Muscle layer of colon (tissue), 2 donors: ENCODE measurements at regions not wholly inside any gene's neighbourhood (a gene's known extent, or its start where the extent isn't known, plus 50 kb on each side); places are given as distances from the start of the nearest gene placed in this dataset.

Source experiments
- H3K27ac ChIP-seq: one replicate; pipeline ENCODE4 v1.7.0; 2013; ENCODE audit warnings: low read depth, mild to moderate bottlenecking, low read length, moderate library complexity
- H3K27me3 ChIP-seq, 2 donors: one replicate each; pipeline ENCODE4 v1.7.0; 2013; ENCODE audit warnings: low read length in 2 of 2, mild to moderate bottlenecking in 2 of 2; ENCODE audit not compliant: insufficient read depth in 2 of 2, control insufficient read depth in 1 of 2
- H3K36me3 ChIP-seq: one replicate; pipeline ENCODE4 v1.7.0; 2013; ENCODE audit warnings: mild to moderate bottlenecking, low read length; ENCODE audit not compliant: insufficient read depth
- H3K4me1 ChIP-seq: one replicate; pipeline ENCODE4 v1.7.0; 2013; ENCODE audit warnings: mild to moderate bottlenecking, low read length; ENCODE audit not compliant: insufficient read depth
- H3K4me3 ChIP-seq, 2 donors: one replicate each; pipeline ENCODE4 v1.7.0; 2013; ENCODE audit warnings: low read length in 2 of 2, low read depth in 1 of 2, mild to moderate bottlenecking in 1 of 2, moderate library complexity in 1 of 2
- H3K9ac ChIP-seq: one replicate; pipeline ENCODE4 v1.7.0; 2013; ENCODE audit warnings: low read length
- H3K9me3 ChIP-seq: one replicate; pipeline ENCODE4 v1.7.0; 2013; ENCODE audit warnings: mild to moderate bottlenecking, low read length
- donor health status: abdominal sarcoma.
- donor health status: Adenocarcinoma of cecum.

GRCh38 chr3:104696470-104696869, 670.2 kb upstream of the ALCAM start:
- Histone ChIP-seq H3K4me3 (no peak overlapping the region), H3K9ac (no peak overlapping the region), H3K36me3 (no peaks in the 10 kb centered on the region), H3K4me1 (no peaks in the 10 kb centered on the region), H3K9me3 (no peaks in the 10 kb centered on the region), H3K27ac (no peak overlapping the region), H3K27me3 (no peaks in the 10 kb centered on the region)

DNA sequence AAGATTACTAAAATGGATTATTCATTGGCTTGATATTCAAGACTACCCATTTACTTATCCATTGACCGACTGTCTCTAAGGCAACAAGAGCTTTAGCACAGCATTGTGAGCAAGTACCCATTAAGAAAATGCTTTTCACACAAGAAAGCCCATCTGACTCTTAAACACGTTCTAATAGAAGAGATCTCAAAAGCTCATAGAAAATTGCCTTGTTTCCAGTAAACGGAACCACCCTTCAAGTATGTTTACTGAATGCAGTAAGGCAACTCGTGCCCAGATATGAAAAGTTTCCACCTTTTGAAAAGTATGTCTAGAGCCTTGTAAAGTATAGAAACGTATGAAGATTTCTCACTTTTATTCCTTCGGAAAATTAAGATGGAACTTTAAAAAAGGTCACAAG, 655.3 kb upstream of the ALCAM start:
- no peaks in the 10 kb centered on the region for H3K27me3 ChIP-seq
- no peaks in the 10 kb centered on the region for H3K4me1 ChIP-seq

DNA sequence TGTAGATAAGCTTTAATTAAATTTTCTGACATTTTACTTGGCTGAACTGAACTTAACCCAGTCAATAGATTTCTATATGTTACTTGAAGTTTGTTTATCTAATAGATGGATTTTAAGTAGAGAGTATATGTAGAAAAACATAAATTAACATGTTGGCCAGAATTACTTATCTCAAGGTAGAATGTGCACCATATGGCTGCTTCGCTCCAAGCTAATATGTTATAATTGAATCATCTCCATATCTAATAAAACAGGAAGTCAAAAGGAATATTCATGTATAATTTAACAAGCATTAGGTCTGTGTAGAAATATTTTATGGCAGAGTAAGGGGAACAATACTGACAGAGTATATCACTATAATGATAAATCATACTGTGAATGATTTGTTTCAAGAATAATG, 650.7 kb upstream of the ALCAM start:
- Histone ChIP-seq H3K36me3 (no peaks in the 10 kb centered on the region), H3K9ac (no peak overlapping the region), H3K27ac (no peak overlapping the region), H3K27me3 (no peaks in the 10 kb centered on the region), H3K4me1 (no peaks in the 10 kb centered on the region), H3K9me3 (no peaks in the 10 kb centered on the region), H3K4me3 (no peak overlapping the region)

More for the DNA sequence above, 655.3 kb upstream of the ALCAM start:
- Histone ChIP-seq H3K27ac (no peak overlapping the region), H3K9ac (no peak overlapping the region), H3K4me3 (no peak overlapping the region), H3K36me3 (no peaks in the 10 kb centered on the region), H3K9me3 (no peaks in the 10 kb centered on the region)

GRCh38 chr3:104717828-104718196, 648.9 kb upstream of the ALCAM start:
- Histone ChIP-seq H3K27ac (no peak overlapping the region), H3K4me3 (no peak overlapping the region), H3K27me3 (no peaks in the 10 kb centered on the region), H3K9ac (no peak overlapping the region), H3K4me1 (no peaks in the 10 kb centered on the region), H3K9me3 (no peaks in the 10 kb centered on the region), H3K36me3 (no peaks in the 10 kb centered on the region)

DNA sequence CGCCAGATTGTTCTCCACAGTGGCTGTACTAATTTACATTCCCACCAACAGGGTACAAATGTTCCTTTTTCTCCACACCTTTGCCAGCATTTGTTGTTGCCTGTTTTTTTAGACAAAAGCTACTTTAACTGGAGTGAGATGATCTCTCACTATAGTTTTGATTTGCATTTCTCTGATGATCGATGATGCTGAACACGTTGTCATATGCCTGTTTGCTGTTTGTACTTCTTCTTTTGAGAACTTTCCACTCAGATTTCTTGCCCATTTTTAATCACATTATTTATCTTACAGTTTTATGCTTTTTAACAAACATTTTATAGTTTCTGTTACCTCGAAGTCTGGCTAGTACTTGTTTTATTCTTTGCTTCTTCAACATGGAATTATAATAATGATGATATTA, 643.7 kb upstream of the ALCAM start:
- H3K9ac ChIP-seq: no peak overlapping the region
- H3K4me1 ChIP-seq: no peaks in the 10 kb centered on the region
- H3K27me3 ChIP-seq: no peaks in the 10 kb centered on the region
- no peaks in the 10 kb centered on the region for H3K9me3 ChIP-seq
- H3K36me3 ChIP-seq: no peaks in the 10 kb centered on the region
- H3K27ac ChIP-seq: no peak overlapping the region
- H3K4me3 ChIP-seq: no peak overlapping the region

DNA sequence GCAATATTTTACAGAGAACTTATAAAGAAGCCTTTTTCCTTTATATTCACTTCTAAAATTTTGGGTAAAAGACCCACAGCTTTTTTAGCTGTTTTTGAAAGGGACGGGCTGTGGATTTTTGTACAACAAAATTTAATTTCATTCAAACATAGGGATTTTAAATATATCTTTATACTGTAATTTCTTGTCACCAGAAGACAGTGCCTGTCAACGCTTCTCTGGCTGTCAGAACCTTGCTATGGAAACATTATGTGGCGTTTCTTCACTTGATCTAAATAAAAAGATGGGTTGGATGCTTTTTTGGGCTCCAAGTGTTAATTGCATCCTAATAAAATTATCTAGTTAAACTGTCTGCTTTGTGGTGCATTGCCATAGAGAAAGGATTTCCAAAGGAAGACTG, 635.6 kb upstream of the ALCAM start:
- Histone ChIP-seq H3K27me3 (no peaks in the 10 kb centered on the region), H3K9ac (no peak overlapping the region), H3K4me3 (no peak overlapping the region), H3K27ac (no peak overlapping the region), H3K4me1 (no peaks in the 10 kb centered on the region), H3K9me3 (no peaks in the 10 kb centered on the region), H3K36me3 (no peaks in the 10 kb centered on the region)

GRCh38 chr3:104734627-104735026, 632.1 kb upstream of the ALCAM start:
- no peak overlapping the region for H3K9ac ChIP-seq
- H3K27me3 ChIP-seq: no peaks in the 10 kb centered on the region
- no peaks in the 10 kb centered on the region for H3K36me3 ChIP-seq
- no peak overlapping the region for H3K4me3 ChIP-seq
- H3K4me1 ChIP-seq: no peaks in the 10 kb centered on the region
- H3K9me3 ChIP-seq: no peaks in the 10 kb centered on the region
- no peak overlapping the region for H3K27ac ChIP-seq

GRCh38 chr3:104735691-104736090, 631.0 kb upstream of the ALCAM start:
- Histone ChIP-seq H3K9me3 (no peaks in the 10 kb centered on the region), H3K27me3 (no peaks in the 10 kb centered on the region), H3K4me3 (no peak overlapping the region), H3K4me1 (no peaks in the 10 kb centered on the region), H3K27ac (no peak overlapping the region), H3K36me3 (no peaks in the 10 kb centered on the region), H3K9ac (no peak overlapping the region)

DNA sequence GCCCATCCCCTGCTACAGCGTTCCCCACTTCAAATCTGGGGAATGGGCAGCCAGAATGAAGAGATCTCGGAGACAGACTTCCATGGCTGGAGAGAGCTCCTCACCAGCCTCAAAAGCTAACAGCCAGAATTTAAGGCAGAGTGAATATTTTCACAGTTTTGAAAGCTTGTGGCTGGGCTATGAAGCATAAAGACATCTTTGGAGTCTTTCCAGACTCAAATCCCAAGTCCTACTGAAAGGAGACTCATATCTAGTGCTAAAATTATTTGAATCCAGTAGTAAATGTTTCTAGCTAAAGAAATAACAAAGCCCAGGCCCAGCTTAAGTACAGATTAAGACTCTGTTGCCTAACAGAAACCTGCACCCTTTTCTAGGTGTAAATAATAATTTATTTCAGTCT, 628.4 kb upstream of the ALCAM start:
- no peaks in the 10 kb centered on the region for H3K9me3 ChIP-seq
- H3K4me1 ChIP-seq: no peaks in the 10 kb centered on the region
- H3K36me3 ChIP-seq: no peaks in the 10 kb centered on the region
- no peak overlapping the region for H3K27ac ChIP-seq
- H3K27me3 ChIP-seq: no peaks in the 10 kb centered on the region
- no peak overlapping the region for H3K4me3 ChIP-seq
- no peak overlapping the region for H3K9ac ChIP-seq

- H3K27ac ChIP-seq: no peak overlapping the region
- no peaks in the 10 kb centered on the region for H3K36me3 ChIP-seq
- H3K4me3 ChIP-seq: no peak overlapping the region
- H3K27me3 ChIP-seq: no peaks in the 10 kb centered on the region
- H3K9ac ChIP-seq: no peak overlapping the region
- H3K9me3 ChIP-seq: no peaks in the 10 kb centered on the region
- no peaks in the 10 kb centered on the region for H3K4me1 ChIP-seq
Observed at GRCh38 chr3:104740874-104741379, 625.8 kb upstream of the ALCAM start.

DNA sequence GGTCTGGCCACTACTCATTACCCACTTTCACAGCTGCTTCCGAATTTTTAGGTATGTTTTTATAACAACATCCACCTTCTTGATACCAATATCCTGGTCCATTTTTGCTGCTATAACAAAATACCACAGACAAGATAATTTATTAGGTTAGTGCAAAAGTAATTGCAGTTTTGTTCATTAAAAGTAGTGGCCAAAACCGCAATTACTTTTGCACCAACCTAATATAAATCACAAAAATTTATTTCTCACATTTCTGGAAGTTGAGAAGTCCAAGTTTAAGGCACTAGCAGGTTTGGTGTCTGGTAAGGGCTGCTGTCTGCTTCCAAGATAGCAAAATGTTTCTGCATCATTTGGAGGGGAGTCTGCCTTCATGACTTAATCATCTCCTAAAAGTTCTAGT, 624.7 kb upstream of the ALCAM start:
- Histone ChIP-seq H3K27ac (no peak overlapping the region), H3K4me1 (no peaks in the 10 kb centered on the region), H3K27me3 (no peaks in the 10 kb centered on the region), H3K4me3 (no peak overlapping the region), H3K9ac (no peak overlapping the region), H3K36me3 (no peaks in the 10 kb centered on the region), H3K9me3 (no peaks in the 10 kb centered on the region)

DNA sequence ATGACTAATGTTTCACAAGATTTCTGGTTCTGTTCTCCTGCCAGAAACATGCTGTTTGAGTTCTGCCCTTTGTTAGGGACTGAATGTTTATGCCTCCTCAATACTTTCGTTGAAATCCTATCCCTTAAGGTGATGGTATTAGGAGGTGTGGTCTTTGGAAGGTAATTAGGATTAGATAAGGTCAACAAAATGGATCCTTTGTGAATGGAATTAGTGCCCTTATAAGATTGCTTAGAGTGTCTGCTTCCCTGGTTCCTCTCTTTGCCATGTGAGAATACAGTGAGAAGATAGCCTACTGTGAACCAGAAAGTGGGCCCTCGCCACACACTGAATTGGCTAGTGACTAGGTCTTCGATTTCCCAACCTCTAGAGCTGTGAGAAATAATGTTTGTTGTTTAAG, 621.4 kb upstream of the ALCAM start:
- Histone ChIP-seq H3K27ac (no peak overlapping the region), H3K4me3 (no peak overlapping the region), H3K27me3 (no peaks in the 10 kb centered on the region), H3K4me1 (no peaks in the 10 kb centered on the region), H3K9me3 (no peaks in the 10 kb centered on the region), H3K9ac (no peak overlapping the region), H3K36me3 (no peaks in the 10 kb centered on the region)
